ENCODE measurements at regions not wholly inside any gene's neighbourhood (a gene's known extent, or its start where the extent isn't known, plus 50 kb on each side); places are given as distances from the start of the nearest gene placed in this dataset.

DNA sequence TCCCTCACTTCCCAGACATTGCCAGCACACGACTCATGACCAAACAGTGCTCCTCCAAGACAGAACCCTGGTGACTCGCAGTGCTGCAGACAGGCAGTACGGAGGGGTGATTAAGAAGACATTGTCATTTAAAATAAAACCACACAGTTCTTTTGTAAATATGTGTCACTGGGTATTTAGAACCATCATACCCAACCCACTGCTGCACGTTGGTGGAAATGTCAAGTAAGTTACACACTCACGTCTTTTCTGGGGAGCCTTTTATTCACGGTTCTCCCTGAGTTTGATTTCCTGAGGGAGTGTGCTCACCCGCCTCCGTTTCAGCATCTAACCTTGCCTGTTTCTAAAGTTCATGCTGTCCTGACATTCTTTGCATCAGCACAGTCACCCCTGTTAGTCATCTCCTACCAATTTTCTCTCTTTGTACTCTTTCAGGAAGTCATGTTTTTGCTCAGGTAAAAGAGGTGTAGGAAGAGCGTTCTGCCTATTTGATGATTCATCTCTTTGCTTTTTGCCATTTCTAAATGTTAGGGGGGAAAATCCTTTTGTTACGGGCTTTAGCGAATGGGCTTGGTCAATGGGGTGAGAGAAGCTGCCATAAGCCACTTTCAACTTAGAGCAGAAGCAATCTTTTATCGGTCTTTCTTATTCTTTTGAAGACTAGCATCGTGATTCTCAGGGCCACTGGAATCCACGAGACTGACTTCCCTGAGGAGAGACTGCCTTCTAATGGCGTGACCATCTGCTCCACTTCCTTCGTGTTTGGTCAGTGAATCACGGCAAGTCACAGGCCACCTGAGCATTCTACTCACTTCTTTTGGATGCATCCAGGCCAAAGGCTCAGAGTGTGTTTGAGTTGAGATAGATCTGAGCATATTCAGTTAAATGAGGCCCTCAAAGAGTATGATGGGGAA lies 512.8 kb upstream of the JARID2 start:
- peak; percentile 75 for DNase-seq (ENCODE audit: low read depth)

DNA sequence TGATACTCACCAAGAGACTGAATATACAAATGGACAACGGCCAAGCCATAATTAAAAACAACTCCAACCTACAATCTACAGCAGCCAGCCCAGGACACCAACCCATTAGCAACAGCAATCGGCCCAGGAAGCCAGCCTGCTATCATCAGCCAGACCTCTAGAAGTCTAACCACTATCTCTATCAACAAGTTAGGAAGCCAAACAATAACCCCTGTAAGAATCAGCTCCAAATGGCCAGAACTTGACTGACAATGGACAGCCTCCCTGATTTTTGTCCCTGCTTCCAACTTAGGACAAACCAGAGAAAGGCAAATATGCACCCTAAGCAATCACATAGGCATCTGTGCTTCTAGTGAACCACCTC lies 511.8 kb upstream of the JARID2 start:
- no peak for DNase-seq (ENCODE audit: low read depth)

DNA sequence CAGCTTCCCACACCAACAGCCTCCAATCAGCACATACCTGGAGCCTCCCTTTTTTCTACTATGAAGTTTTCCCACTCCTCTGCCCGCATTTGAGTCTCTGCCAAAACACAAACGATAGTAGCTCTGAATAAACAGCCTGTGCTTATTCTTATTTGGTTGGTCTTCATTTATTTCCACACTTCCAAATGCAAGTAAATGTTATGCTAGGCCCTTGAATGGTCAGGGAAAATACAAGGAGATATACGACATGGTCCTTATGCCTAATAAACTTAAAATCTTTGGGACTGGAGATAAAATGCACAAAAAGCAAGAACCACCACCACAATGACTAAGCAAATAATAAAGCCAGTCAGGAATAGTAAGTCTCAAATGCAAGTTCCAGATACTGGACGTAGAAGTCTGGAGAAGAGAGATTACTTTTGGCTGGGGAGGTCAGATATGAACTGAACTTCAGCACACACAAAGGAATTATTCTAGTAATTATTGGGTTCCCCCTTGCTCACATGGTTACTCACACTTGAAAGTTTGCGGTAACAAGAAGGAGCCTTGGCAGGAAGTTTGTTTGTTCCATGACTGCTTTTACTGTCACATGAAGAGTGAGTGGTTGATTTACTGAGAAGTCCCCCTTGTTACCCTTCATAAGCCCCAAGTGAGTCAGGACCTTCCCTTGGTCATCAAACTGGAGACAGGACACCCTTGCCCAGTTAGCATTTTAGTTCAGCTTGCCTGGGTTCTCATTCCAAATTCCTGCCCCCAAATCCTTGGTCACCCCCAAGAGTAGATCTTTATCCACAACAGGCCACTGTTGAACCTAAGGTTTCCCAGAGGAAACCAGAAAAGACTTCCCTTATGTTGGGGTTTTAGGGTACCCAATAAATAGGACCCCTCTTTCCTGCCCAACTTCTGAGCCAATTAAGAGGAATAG lies 511.2 kb upstream of the JARID2 start:
- peak; percentile 93 for DNase-seq (ENCODE audit: low read depth)

DNA sequence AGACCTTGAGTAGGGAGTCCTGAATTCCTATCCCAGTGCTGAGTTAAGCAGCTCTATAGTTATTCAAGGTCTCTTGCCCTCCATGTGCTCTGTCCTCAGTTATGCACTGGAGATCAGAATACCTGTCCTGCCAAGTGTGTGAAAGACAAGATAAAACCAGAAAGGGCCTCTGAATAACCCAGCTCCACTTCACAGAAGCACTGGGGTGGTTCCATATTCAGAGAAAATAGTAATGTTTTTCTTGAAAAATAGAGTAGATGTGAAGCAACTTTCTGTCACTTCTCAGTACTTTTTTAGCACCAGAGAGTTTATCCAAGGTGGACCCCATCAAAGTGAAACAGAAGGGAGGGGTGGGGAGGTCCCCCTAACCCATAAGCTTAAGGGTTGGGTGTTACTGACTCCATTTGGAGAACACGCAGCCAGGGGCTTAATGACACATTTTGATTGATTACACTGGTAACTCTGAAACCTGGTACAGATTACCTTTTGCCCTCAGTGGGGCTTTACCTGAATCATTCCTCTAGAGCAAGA lies 509.8 kb upstream of the JARID2 start:
- DNase-seq (ENCODE audit: low read depth) = no peak

DNA sequence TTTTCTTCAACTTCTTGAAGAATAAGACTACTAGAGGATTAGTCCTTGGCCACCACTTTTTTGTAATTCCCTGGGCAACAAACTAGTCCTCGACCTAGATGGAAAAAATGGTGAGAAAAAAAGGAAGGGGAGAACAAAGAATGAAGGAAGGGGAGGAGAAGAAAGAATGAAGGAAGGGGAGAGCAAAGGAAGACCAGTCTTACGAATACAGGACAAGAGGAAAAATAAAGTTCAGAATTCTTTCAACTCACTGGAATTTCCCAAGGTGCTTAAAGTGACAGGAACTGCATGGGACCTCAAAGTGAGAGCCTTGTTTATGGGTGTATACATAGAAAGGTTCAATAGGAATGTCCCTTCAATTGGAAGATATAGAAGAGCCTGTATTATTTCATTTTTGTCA lies 509.3 kb upstream of the JARID2 start:
- no peak for DNase-seq (ENCODE audit: low read depth)

DNA sequence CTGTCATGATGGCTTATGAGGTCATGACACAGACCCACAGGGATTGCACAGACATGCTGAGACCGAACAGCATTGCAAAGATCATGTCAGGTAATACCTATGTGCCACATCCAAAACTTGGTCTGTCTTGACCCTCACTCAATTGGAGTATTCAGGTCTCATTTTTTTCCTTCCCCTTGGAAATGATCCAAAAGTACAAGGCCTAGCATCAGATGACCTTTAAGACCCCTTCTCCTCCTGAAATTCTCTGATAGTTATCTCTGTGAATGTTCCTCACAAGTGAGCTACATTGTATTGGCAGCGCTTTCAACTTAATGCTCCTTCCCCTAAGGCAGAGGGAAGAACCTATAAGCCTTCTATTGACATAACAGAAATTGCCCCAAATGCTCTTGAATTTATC lies 507.4 kb upstream of the JARID2 start:
- no peak for DNase-seq (ENCODE audit: low read depth)

DNA sequence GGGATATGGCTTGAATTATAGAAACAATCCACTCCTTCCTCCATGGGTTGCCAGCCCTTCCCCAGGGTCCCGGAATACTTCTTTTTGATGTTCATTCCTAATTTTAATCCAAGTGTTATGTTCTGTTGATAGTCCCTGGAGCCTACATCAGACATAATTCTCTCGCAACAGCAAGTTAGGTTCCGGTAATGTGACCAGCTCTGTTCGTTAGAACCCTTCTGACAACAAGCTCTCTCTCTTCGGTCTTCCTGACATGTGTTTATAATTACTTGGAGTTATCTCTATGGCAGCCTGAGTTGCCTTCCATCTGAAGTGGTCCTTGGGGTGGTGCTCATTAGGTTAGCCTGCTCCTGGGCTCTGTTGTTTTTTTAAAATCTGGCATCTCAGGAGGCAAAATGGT lies 506.9 kb upstream of the JARID2 start:
- no peak for DNase-seq (ENCODE audit: low read depth)

DNA sequence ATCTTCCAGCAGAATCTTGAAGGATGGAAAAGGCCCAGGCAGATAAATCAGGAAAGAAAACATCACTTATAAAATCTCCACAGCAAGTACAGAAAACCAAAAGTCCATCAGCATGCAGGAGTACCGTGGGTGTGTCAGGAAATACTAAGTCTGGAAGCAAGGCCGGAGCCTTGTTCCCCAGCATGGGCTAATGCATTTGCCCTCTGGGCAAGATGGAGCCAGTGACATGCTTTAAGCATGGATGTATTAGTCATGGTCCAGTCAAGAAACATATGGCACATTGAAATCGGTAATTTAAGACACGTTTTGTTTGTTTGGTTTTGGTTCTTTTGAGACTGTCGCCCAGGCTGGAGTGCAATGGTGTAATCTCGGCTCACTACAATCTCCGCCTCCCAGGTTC lies 506.0 kb upstream of the JARID2 start:
- peak; percentile 39 for DNase-seq (ENCODE audit: low read depth)

DNA sequence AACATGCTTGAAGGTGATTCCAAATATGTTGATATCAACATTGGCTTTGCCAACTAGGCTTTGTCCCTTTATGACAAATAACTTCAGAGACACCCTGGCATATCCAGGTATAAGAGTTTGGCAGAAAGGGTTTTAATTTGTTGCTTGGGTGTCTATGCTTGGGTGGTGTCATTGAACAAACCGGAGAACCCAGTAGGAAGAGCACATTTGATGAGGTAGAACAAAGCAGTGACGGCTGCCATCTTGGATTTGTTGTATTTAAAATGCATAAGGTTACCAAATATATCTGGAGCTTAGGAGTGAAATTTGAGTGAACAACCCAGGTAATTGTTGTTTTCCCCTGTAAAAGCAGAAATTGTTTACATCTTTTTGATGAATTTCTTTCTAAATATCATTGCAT lies 503.7 kb upstream of the JARID2 start:
- no peak for DNase-seq (ENCODE audit: low read depth)

DNA sequence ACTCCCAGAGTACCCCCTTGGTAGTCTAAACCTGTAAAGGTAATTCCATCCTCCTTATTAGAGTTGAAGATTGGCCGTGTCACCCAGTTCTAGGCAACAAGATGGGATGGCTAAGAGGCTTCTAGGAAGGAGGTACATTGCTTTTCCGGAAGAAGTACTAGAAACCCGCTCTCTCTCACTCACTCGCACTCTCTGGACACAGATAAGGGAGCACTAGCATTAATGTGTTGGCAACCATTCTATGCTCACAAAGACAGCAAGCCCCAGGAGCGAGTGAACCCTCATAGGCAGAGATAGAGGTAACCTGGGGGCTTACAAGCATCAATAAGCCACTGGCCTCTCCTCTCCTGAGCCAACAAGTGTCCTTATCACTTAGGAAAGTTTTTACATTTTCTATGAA lies 503.2 kb upstream of the JARID2 start:
- no peak for DNase-seq (ENCODE audit: low read depth)

DNA sequence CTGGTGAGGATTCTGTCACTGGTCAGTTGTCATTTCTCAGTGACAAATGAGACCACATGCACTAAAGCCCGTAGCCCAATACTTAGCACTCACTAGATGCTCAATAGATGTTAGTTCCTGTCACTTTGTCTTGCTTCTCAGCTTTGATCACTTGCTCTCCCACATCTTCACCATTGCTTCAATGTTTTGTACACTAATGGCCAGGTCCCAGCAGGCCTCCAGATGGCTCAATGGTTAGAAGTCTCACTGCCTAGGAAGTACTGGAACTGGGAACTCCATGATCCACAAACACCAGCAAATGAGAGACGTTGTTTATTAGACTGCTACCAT lies 502.8 kb upstream of the JARID2 start:
- DNase-seq (ENCODE audit: low read depth) = no peak

DNA sequence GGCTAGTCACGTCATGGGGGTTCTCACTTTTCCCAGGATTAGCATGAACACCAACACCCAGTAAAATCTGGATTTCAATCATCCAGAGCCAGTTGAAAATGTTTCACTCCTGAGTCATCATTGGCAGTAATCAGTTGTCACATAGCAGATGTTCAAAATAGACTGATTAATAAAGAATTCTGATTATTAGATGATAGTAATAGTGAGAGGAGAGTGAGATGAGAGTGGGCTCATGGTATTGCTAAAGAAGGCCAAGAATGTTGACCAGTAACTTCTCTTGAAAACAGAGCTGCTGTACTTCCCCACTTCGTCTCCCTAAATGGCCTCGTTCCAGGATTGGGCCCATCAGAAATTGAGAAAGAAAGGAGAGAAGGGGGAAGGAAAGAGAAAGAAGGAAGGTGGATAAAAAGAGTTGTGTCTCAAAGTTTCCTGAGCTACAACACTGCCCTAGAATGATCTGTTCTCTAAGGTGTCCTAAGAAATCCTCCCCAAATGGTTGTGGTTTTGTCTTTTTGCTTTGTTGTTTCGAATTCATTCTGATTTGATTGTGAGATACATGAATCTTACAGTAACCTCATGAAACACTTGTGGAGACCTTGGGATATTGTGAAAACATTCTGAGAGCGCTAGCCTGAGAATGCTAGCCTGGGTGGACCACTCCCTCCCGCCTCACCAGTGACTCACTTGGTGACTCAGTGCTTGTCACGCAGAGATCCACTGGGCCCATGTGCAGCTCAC lies 502.2 kb upstream of the JARID2 start:
- peak; percentile 99 for DNase-seq (ENCODE audit: low read depth)

DNA sequence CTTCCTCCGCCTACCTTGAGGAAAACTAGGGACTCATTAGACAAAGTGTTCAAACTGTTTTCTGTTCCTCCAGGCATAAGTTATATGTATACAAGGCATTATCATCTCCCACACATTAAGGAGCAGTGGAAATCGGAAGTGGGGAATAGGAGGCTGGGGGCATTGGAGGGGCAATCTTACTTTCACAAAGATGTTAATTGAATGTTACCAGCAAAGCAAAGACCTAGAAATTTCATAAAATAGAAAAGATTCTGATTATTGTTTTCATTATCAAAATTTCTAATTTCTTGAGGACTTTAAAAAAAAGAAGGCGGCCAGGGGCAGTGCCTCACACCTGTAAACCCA lies 501.7 kb upstream of the JARID2 start:
- DNase-seq (ENCODE audit: low read depth) = no peak

DNA sequence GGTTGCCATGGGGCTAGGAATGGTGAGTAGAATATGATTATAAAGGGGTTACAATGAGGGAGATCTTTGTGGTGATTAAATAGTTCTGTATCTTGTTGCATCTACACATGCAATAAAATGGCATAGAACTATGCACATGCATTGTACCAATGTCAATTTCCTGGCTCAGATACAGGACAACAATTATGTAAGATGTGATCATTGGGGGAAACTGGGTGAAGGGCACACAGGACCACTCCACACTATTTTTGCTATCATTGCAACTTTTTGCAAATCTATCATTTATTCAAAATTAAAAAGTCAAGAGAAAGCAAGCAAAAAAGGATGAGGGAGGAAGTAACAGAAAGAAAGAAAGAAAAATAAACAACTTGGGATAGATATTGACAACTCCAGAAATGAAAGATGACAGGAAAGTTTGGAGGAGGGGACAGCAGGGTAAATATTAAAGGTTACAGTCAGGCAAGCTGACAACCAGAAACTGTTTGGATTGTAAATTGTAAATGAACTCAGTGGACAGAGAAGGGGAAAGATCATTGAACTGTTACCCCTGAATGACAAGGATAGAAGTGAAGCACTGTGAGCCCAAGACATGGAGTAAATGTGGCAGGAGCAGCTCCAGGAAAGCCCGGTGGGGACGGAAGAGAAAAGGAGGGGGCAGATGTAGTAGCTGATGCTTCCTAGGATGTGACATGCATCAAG lies 499.6 kb upstream of the JARID2 start:
- DNase-seq (ENCODE audit: low read depth) = no peak

DNA sequence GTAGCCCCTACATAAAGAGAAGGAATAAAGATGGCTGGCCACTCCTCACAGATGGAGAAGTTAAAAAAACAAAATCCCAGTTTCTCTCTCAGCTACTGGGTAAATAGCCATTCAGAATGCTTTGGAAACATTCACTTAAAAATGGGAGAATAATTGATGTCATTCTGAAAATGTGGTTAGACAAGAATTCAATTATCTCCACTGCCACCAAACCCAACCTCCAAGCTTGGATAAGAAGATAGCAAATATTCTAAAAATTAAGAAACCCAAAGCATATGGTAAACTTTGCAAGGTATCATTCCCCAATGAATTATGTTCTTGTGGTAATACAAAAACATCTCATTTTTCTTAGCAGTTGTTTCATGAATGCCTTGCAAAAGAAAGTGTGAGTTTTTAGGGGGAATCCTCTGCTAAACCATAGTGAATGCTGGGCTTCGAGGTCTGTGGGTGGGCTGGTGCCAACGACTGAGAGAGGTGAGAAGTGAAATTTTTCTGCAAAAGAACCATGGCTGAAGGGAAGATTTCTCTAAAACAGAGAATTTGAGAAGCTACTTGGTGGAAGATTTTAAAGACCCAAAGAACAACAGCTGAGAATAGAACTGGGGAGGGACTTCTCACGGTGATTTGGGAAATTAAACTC lies 497.9 kb upstream of the JARID2 start:
- peak; percentile 78 for DNase-seq (ENCODE audit: low read depth)

DNA sequence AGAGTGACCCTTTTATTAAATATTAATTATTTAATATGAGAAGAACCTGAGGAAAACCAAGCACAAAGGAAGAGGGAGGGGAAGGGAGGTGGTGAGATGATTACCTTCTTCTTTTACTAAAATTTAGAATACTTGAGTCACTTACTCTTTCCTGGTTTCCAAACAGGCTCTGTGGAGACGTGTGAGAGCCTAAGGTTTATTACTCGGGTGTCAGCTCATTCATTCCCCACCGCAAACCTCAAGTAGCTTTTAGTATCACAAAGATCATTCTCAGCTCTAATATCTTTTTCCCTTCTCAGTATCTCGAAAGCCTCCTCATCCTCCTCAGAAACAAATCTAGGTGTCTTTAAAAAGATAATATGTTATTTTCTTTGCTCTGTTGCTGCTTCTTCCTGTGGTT lies 497.2 kb upstream of the JARID2 start:
- DNase-seq (ENCODE audit: low read depth) = no peak

DNA sequence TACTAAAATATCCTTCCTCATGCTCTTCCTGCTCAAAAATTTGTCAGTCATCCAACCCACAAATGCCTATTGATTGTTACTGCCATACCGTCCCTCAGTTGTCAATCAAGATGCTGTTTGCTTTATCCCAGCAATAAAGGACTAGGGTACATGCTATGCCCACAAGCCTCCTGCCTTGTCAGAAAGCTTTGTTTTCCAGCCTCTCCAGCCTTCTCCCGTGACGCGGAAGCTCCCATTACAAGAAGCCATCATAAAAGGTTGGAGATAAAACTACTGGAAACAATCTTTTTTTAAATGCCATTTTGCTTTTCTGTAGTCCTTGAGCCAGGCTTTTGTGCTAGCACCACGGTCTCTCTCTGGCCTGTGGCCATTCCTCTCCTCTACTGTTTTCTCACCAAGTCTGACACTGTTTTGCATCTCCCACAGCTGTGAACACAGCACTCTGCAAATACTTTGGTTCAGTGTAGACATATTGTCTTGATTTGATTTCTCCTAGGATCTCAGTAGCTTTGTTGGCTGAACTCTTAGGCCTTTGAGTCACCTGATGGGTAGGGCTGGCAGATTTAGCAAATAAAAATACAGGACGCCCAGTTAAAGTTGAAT lies 495.7 kb upstream of the JARID2 start:
- DNase-seq (ENCODE audit: low read depth) = no peak

DNA sequence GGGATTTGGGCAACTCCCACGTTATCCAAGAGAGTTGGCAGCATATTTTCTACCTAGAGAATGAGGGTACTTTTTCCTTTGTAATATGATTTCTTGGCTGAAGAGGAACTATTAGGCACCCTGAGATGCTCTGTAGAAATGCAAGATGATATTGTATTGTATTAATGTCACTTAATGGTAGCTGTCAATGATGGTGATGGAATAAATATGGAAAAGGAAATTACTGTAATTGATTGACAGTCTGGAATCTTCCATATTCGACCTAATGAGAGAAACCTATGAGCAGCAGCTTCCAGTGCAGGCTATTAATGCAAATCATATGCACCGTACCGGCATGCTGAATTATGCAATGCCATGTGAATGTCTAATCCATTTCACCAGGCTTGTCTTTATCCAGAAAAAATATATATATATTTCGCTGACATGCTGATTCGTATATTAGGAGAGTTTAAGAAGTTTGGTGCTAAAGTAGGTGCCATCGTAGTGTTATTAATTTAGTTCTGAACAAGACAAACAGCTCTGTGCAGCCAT lies 494.2 kb upstream of the JARID2 start:
- no peak for DNase-seq (ENCODE audit: low read depth)

DNA sequence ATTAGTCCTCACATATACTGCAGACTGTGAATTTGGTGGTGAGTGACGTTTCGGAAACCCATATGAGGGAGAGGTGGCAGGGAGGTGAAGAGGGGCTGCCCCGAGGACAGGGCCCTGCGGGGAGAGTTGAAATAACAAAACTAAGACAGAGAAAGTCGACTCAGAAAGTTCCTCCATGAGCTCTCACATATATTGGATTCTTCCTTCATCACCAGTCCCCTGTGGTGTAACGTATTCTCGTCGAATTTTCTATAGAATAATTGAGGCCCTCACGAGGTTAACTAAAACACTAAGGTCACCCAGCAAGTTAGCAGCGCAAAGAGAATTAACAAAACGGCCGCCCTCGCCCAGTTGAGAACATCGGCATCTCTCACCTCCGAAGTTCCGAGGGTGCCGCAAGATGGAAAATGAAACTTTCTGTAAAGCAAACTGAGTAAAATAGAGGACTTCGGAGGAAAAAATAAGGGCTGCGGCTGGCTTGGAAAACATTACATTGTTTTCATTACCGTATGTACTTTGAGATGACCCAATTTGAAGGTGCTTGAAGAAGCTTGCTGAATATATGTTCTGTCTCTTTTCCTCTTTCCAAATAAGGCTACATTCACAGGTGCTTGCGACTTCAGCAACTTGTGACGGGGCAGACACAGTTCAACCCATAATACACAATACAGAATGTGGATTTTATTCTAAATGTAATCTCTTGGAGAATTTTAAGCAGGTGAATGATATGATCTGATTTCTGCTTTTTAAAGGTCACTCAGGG lies 490.9 kb upstream of the JARID2 start:
- no peak for DNase-seq (ENCODE audit: low read depth)

DNA sequence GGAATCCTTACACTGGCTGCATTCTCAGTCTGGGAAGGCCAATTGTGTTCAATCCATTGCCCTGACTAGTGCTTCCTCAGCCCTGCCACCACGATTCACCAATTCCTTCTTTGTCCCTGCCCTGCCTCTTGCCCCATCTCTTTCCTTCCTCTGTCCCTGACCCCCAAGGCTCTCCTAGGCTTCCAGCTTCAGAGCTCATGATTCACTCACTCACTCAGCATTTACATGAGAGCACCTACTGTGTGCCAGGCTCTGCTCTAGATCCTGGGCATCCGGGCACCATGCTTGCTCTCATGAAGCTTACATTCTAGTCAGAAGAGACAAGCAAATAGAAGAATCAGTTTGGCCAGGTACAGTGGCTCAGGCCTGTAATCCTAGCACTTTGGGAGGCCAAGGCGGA lies 489.5 kb upstream of the JARID2 start:
- no peak for DNase-seq (ENCODE audit: low read depth)

All from EH (cell line).